A673 (cell line): ENCODE measurements at regions not wholly inside any gene's neighbourhood (a gene's known extent, or its start where the extent isn't known, plus 50 kb on each side); places are given as distances from the start of the nearest gene placed in this dataset.

ENCODE experiments used
- BruUV-seq: library from RNA; stranded (reverse); fragments of 400-500 nt; replicated peaks from 2 replicates; lab custom pipeline; 2021; lab: Mats Ljungman, UMichigan
- CTCF ChIA-PET: fragments of 300-600 bp; sonication (Branson Sonifier 250); formaldehyde crosslinking; loops from one replicate; lab custom pipeline; 2022; ENCODE audit warnings: antibody characterized with exemption; lab: Charles Lee
- POLR2A ChIA-PET: fragments of 300-600 bp; sonication (Branson Sonifier 250); formaldehyde crosslinking; loops from one replicate; lab custom pipeline; 2022; ENCODE audit warnings: antibody characterized with exemption; ENCODE audit not compliant: low non-redundant PET; lab: Charles Lee
- DNase-seq: peaks from one replicate; pipeline ENCODE4 v3.0.0-alpha.2; 2015; ENCODE audit warnings: low spot score
- H3K27ac ChIP-seq: fragments of 200-600 bp; sonication (generic); 2 replicates; pipeline ENCODE4 v1.5.1; 2016; ENCODE audit warnings: mixed run types, low read depth, mild to moderate bottlenecking, mixed read lengths, antibody characterized with exemption, low read length; ENCODE audit not compliant: poor library complexity, severe bottlenecking
- H3K27me3 ChIP-seq: fragments of 200-600 bp; sonication (generic); replicated peaks from 2 replicates; pipeline ENCODE4 v1.6.1; 2017; ENCODE audit warnings: mixed run types, low read depth, mild to moderate bottlenecking, mixed read lengths, antibody characterized with exemption, low read length; ENCODE audit not compliant: insufficient read depth, poor library complexity
- H3K36me3 ChIP-seq: fragments of 200-600 bp; sonication (generic); 2 replicates; pipeline ENCODE4 v1.6.1; 2016; ENCODE audit warnings: mixed run types, mild to moderate bottlenecking, mixed read lengths, antibody characterized with exemption, low read length; ENCODE audit not compliant: insufficient read depth, poor library complexity, severe bottlenecking
- H3K4me1 ChIP-seq: fragments of 200-600 bp; sonication (generic); 2 replicates; pipeline ENCODE4 v1.6.1; 2017; ENCODE audit warnings: mixed run types, mild to moderate bottlenecking, mixed read lengths, antibody characterized with exemption, low read length; ENCODE audit not compliant: insufficient read depth, poor library complexity, severe bottlenecking
- H3K4me3 ChIP-seq: fragments of 200-600 bp; sonication (generic); 2 replicates; pipeline ENCODE4 v1.5.1; 2016; ENCODE audit warnings: low read depth, mixed run types, mild to moderate bottlenecking, mixed read lengths, low read length; ENCODE audit not compliant: poor library complexity, severe bottlenecking
- H3K9me3 ChIP-seq: fragments of 200-600 bp; sonication (generic); 2 replicates; pipeline ENCODE4 v1.6.1; 2016; ENCODE audit warnings: mixed run types, low read depth, mild to moderate bottlenecking, mixed read lengths, antibody characterized with exemption, low read length; ENCODE audit not compliant: poor library complexity, severe bottlenecking
- EZH2 ChIP-seq: fragments of 200-600 bp; sonication (generic); IDR thresholded peaks from 2 replicates; pipeline ENCODE4 v1.6.1; 2017; ENCODE audit warnings: borderline replicate concordance, low read depth, mild to moderate bottlenecking, mixed read lengths, antibody characterized with exemption, low read length; ENCODE audit not compliant: poor library complexity, severe bottlenecking
- intact Hi-C: fragments of 100-400 bp; cut with micrococcal nuclease; formaldehyde crosslinking; loops from one replicate; pipeline ENCODE4 v1.10.0; 2022; ENCODE audit not compliant: unreplicated experiment
- TF ChIP-seq, protein P1 (sequence below): fragments of 300-800, 200-600 bp; sonication (generic); conservative IDR thresholded peaks from 2 replicates; pipeline ENCODE4 v1.5.1; 2017; ENCODE audit warnings: low read depth, mild to moderate bottlenecking, antibody characterized with exemption, low read length, moderate library complexity, mixed read lengths

DNA sequence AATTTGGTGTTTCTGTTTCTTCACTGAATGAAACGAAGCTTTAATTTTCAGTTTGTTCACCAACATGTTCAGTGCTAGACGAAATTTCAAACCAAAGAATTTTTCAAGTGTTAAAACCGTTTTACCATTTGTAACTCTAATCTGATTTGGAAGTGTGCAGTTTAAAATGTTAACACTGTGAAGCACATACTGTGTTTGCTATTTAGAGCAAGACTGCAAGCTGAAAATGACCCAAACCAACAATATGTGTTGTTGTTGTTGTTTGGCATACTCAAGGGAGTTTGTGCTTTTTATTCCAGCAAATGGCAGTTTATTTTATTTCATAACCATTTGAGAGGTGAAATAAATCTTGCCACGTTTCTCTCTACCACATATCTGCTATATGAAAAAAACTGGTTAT lies 128.4 kb upstream of the CDH7 start:
- ChIA-PET CTCF (no interaction called here), POLR2A (no interaction called here)
- H3K4me3 ChIP-seq: no peak overlapping the region
- no peaks in the 10 kb centered on the region for H3K9me3 ChIP-seq
- intact Hi-C loops: no loop called here
- H3K36me3 ChIP-seq: no peaks in the 10 kb centered on the region
- H3K27me3 ChIP-seq: no peaks in the 10 kb centered on the region
- TF ChIP-seq, protein P1, sequence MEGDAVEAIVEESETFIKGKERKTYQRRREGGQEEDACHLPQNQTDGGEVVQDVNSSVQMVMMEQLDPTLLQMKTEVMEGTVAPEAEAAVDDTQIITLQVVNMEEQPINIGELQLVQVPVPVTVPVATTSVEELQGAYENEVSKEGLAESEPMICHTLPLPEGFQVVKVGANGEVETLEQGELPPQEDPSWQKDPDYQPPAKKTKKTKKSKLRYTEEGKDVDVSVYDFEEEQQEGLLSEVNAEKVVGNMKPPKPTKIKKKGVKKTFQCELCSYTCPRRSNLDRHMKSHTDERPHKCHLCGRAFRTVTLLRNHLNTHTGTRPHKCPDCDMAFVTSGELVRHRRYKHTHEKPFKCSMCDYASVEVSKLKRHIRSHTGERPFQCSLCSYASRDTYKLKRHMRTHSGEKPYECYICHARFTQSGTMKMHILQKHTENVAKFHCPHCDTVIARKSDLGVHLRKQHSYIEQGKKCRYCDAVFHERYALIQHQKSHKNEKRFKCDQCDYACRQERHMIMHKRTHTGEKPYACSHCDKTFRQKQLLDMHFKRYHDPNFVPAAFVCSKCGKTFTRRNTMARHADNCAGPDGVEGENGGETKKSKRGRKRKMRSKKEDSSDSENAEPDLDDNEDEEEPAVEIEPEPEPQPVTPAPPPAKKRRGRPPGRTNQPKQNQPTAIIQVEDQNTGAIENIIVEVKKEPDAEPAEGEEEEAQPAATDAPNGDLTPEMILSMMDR: no peak
- no peak for TF ChIP-seq EZH2
- BruUV-seq: no TSS peak
- no peaks in the 10 kb centered on the region for H3K4me1 ChIP-seq
- H3K27ac ChIP-seq: no peak overlapping the region
- no peak for DNase-seq

DNA sequence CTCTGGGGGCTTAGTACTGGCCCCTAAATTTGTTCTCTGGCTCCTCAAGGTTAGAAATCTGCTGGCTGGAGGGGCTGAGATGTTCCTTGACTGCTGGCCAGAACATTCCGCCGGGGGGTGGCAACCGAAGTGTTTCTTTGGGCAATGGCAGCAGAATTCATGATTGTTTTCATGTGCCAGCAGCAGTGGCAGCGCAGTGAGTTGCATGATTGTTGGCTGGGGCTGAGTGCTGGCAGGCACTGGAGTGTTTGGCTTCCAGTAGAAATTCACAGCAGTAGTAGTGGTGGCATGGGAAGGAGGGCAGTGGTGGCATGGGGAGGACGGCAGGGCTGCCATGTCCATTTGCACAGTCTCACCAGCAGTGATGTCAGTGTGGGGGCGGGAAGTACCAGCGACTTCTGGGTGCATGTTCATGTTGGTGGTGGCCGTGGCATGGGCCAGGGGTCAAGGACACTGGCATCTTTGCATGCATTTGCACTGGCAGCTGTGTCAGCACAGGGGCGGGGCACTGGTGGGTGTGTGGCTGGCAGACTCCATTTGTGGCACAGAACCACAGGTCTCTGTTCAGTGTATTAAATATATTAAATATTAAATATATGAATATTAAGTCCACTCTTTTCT lies 130.6 kb upstream of the CDH7 start:
- no peaks in the 10 kb centered on the region for H3K27me3 ChIP-seq
- H3K27ac ChIP-seq: no peak overlapping the region
- no peaks in the 10 kb centered on the region for H3K36me3 ChIP-seq
- no peak for TF ChIP-seq EZH2
- TF ChIP-seq, protein P1: no peak
- no peaks in the 10 kb centered on the region for H3K4me1 ChIP-seq
- no TSS peak for BruUV-seq
- H3K9me3 ChIP-seq: no peaks in the 10 kb centered on the region
- no peak overlapping the region for H3K4me3 ChIP-seq
- ChIA-PET CTCF (no interaction called here), POLR2A (no interaction called here)
- intact Hi-C loops: no loop called here
- DNase-seq: no peak

DNA sequence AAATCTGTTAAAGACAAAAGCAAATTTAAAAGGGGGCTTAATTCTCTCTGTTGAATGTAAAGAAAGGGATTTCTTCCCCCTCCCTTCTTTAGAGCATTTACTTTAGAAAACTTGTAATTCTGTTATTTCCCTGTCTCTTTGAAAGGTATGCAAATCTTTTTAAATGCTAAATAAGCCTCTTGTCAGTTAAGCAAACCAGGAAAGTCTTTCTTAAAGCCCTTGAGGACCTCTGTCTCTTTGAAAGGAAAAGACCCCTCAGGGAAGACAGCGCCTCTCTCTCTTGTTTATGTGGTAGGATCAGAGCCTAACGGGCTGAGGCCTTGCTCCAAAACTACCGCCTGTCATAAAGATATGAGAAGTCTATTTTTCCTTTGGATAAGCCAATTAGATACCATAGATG lies 139.9 kb upstream of the CDH7 start:
- H3K36me3 ChIP-seq: no peaks in the 10 kb centered on the region
- H3K27ac ChIP-seq: no peak overlapping the region
- peak; percentile 12 for DNase-seq
- no peaks in the 10 kb centered on the region for H3K9me3 ChIP-seq
- TF ChIP-seq EZH2: no peak
- TF ChIP-seq, protein P1: no peak
- POLR2A ChIA-PET: no interaction called here
- intact Hi-C loops: no loop called here
- peaks cover 21% of the 10 kb centered on the region for H3K4me1 ChIP-seq
- CTCF ChIA-PET: no interaction called here
- BruUV-seq: no TSS peak
- H3K4me3 ChIP-seq: no peak overlapping the region
- no peaks in the 10 kb centered on the region for H3K27me3 ChIP-seq
